ENCODE measurements at regions not wholly inside any gene's neighbourhood (a gene's known extent, or its start where the extent isn't known, plus 50 kb on each side); places are given as distances from the start of the nearest gene placed in this dataset.

DNA sequence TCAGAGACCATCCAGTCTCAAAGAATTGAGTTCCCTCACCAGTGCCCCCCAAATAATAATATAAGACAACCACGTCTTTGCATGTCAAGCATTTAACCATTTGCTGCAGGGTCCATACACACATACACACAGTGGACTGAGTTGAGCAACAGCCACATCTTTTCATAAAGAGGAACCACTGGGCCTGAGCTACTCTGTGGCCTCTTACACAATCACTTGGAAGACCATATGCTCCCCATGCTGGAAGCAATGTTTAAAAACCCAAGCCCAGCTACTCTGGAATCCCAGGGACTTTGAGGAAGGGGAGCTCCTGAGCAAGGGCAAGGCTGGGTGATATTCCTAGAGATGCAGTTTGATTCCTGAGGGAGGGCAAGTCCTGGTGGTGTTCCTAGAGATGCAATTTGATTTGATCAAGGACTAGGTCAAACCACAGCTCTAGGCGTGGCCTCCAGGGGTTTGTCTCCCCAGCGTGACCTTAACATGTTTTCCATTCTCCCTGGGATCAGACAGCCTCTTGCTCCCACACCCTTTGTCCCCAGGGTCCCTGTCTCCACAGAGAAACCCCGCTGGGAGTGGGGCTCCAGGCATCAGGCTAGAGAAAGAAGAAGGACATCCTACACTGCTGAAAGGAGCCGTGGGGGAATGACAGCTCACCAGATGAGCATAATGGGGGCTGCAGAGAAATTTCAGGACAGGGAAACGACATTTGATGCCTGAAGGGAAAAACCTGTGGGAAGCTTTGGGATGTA lies 376.2 kb upstream of the MGMT start:
- no peak for DNase-seq (ENCODE audit: low read depth in 1 of 2, low spot score in 1 of 2)

DNA sequence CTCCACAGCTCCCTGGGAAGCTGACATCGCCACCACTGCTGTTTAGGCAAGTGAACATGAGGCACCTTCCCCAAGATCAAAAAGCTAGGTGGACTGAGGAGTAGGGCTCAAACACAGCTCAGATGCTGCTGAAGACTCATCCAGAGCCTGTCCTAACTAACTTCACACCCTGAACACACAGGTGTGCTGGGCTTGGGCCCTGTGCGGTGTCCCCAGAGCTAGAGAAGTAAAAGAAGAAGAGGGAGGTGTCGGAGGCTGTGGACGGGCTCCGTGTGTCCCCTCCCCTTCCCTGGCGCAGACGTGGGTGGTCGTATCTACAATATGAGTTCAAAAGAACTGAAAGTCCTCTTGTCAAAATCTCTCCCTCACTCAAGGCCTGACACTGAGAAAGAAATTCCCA lies 373.4 kb upstream of the MGMT start:
- no peak for DNase-seq (ENCODE audit: low read depth in 1 of 2, low spot score in 1 of 2)

GRCh38 chr10:129094233-129094632 lies 372.8 kb upstream of the MGMT start:
- DNase-seq (ENCODE audit: low read depth in 1 of 2, low spot score in 1 of 2) = no peak

DNA sequence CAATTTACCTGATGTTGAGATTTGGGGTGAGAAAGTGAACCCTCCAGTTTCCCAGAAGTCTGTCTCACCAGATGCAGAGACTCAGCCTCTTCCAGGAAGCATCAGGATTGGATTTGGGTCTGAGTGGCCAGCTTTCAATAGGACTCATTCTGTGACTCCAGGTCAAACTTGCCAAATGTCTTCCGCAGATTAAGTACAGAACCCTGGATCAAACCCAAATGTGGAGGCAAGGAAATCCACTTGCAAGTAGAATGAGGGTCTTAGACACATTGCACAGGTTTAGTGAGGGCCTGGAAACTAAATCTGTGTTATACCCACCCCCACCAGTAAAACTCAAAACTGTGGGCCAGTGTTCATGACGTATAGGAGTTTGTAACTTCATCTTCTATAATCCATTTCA lies 372.2 kb upstream of the MGMT start:
- no peak for DNase-seq (ENCODE audit: low read depth in 1 of 2, low spot score in 1 of 2)

DNA sequence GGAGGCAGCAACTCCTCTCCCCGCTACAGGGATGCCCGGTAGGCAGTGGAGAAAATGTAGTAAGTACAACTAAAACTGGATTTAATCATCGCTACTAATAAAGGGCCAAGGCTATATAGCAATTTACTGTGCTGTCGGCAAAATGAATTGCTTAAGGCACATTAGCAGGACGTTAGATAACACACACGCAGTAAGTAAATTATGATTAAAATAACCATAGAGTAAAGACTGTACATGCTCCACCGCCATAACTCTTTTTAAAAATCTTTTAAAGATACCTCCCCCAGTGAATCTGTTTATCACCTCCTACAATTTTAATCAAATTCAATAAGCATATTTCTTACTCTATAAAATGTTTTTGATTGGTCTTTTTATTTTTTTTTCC lies 371.4 kb upstream of the MGMT start:
- DNase-seq (ENCODE audit: low read depth in 1 of 2, low spot score in 1 of 2) = no peak

- no peak for DNase-seq (ENCODE audit: low read depth in 1 of 2, low spot score in 1 of 2)
Observed at GRCh38 chr10:129096065-129096984, 370.7 kb upstream of the MGMT start.

- no peak for DNase-seq (ENCODE audit: low read depth in 1 of 2, low spot score in 1 of 2)
Observed at GRCh38 chr10:129097776-129098330, 369.2 kb upstream of the MGMT start.

- no peak for DNase-seq (ENCODE audit: low read depth in 1 of 2, low spot score in 1 of 2)
Observed at GRCh38 chr10:129098517-129098916, 368.5 kb upstream of the MGMT start.

DNA sequence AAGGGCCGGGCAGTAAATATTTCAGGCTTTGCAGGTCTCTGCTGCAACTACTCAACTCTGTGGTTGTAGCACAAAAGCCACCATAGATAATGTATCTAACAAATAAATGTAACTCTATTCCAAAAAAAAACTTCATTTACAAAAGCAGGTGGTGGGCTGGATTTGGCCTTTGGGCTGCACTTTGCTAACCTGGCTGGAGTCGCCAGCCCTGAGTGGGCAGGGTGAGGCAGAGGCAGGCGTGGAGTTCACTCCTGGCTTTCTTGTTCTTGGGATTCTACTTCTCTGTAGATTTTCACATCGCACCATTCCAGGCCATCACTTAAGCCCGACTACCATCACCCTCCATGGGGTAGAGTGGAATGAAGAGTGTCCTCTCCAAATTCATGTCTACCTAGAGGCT lies 367.6 kb upstream of the MGMT start:
- no peak for DNase-seq (ENCODE audit: low read depth in 1 of 2, low spot score in 1 of 2)

DNA sequence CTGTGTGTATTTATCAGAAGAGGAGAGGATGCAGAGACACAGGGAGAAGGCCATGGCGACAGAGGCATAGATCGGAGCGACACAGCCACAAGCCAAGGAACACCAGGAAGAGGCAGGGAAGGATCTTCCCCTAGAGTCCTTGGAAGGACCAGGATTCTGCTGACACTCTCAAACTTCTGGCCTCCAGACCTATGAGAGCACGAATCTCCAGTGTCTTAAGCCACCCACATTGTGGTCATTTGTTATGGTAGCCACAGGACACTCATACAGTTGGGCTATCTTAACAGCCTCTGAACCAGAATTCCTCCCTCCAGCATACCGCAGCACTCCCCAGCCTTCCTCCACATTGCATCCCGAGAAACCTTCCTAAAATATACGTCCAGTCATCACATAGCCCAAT lies 367.0 kb upstream of the MGMT start:
- DNase-seq (ENCODE audit: low read depth in 1 of 2, low spot score in 1 of 2) = no peak

DNA sequence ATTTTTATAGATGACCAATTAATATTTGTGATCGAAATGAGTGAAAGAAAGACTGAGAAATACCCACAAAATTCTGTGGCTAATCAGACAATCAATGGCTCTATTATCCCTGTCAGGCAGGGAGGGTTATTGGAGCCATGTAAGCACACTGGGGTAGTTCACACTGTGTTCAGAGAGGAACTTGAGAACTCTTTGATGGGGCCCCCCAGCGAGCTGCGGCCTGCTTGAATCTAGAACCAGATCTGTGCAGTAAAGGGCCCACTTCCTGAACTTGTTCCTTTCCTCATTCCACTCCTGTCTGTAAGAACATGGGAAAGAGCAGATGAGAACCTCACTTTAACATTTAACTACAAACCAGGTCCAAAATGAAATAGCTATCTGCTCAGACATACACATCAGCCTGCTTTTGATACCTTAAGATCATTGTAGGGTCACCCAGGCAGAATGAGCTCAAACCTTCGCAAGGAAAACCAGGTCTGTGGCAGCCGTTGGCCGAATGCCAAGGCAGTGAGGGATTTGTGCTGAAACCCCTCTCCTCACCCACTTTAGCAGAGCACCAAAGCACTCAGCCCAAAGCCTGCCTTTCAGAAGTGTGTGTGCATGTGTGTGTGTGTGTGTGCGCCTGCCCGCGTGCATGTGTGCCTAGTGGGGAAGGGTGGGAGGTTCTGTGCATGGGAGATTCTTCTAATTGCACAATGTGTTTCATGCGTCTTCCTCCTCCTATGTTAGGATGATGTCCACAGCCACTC lies 365.6 kb upstream of the MGMT start:
- no peak for DNase-seq (ENCODE audit: low read depth in 1 of 2, low spot score in 1 of 2)

DNA sequence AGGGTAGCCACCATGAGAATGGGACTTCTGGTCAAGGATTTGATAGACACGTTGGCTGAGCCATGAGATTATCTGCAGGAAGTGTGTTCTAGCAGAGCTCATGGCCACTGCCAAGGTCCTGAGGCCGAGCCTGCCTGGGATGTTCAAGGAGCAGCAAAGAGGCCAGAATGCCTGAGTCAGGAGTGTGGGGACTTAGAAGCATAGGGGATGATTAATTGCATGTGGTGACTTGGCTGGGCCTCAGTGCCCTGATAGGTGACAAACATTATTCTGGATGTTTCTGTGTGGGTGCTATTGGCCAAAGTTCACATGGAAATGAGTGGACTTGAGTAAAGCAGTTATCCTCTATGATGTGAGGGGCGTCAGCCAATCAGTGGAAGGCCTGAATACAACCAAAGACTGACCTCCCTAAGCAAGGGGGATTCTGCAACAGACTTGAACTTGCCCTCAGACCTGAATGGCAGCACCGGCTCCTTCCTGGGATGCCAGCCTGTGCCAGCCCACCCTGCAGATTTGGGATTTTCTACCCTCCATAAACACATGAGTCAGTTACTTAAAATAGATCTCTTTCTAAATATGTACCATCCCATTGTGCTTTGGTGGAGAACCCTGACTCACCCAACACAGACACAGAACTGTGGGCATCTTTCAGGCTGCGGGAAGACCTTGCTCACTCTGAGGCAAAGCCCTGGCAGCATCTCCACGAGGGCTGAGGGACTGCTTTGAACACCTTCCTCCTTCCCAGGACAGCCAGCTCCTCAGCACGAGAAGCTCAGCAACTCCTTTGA lies 363.9 kb upstream of the MGMT start:
- DNase-seq (ENCODE audit: low read depth in 1 of 2, low spot score in 1 of 2) = no peak

DNA sequence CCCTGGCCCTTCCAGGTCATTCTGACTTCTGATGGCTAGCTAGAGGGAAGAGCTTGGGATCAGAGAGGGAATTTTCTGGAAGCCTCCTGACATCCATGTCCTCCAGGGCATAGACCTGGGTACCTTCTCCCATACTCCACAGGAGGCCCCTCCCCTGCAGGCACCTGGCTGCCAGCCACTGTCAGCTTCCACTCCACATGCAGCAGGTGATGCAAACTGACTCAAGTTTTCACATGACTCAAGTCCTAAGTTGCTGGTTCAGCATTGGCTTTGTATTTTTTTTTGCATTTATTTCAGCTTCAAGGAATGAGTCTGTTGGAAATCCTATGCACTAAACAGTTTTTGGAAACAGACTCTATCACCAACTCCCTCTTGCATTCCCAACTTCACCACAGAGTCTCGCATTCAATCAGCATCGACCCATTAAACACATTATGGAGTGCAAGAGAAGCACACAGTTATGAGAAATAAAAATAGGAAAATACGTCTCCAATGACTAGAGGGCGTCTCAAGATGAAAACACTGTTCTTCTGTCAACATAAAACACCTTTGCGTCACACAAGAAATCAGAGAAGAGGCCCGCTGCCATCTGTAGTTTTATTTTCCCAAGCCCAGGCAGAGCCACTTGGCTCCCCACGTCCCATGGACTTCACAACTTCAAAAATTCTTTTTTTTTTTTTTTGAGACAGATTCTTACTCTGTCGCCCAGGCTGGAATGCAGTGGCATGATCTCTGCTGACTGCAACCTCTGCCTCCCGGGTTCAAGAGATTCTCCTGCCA lies 362.6 kb upstream of the MGMT start:
- no peak for DNase-seq (ENCODE audit: low read depth in 1 of 2, low spot score in 1 of 2)

DNA sequence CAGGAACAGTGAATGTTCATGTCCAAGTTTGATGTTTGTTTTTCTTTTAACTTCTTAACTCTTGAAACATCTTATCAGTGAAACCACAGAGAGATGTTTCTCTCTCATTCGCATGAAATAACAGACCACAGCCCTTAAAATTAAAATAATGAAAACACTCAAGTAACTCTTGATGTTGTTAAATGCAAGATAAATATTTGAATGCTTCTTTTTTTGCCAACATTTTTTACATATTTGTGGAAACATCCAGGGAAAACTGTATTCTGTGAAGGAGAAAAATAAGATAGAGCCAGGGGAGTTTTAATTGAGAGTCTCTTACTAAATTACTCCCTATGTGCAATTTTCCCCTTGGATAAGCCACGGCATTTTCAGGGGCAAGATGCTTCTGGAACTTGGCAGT lies 361.8 kb upstream of the MGMT start:
- no peak for DNase-seq (ENCODE audit: low read depth in 1 of 2, low spot score in 1 of 2)

- DNase-seq (ENCODE audit: low read depth in 1 of 2, low spot score in 1 of 2) = no peak
Observed at GRCh38 chr10:129106314-129106713, 360.7 kb upstream of the MGMT start.

DNA sequence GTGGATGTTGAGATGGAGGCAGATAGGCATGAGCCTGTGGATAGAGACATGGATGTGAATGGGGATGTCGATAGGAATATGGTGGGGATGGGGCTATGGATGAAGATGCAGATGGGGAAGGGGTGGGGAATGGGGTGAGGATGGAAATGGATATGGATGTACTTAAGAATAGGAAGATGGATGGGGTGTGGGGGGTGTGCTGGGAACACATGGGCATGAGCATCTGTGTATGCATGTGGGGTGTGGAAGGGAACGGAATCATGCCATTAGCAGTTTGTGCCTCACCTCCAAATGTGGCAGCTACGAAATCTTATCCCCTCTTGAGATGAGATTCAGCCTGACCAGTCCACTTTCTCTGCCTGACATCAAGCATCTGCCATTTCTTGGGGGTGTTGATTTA lies 359.5 kb upstream of the MGMT start:
- DNase-seq (ENCODE audit: low read depth in 1 of 2, low spot score in 1 of 2) = no peak

DNA sequence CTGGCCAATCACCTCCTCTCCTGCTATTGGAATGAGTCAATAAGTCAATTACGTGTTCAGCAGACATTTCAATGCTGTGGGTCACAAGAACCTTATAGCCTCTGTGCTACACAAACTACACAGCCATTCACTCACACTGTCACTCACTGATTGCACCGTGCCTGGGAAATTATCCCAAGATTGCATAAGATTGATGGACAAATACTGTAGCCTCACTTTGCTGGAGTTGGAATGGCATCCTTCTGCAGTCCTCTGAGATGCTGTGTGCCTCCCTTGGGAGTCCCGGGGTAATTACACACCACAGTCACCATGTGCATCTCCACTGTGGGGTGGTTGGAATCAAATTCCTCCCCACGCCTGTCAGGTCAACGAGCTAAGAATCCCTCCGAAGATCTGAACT lies 358.7 kb upstream of the MGMT start:
- no peak for DNase-seq (ENCODE audit: low read depth in 1 of 2, low spot score in 1 of 2)

GRCh38 chr10:129108994-129109393 lies 358.0 kb upstream of the MGMT start:
- DNase-seq (ENCODE audit: low read depth in 1 of 2, low spot score in 1 of 2) = no peak

DNA sequence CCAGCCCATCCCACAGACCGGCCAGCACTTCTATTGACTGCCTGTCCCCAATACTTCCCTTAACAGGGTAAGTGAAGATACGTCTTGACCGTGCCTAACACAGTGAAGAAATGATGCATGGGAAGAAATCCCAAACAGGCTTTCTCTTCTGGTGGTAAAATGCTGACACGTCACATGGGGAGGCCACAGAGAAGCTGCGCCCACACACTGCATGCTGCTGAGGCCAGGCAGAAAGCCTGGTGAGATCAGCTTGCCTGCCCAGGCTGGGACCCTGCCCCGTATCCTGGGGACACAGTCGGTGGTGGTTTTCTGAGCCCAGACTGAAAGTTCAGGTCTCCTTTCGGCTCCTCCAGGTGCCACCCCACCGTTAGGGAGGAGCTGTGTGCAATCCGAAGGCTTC lies 356.3 kb upstream of the MGMT start:
- DNase-seq (ENCODE audit: low read depth in 1 of 2, low spot score in 1 of 2) = no peak

- no peak for DNase-seq (ENCODE audit: low read depth in 1 of 2, low spot score in 1 of 2)
Observed at GRCh38 chr10:129111922-129112321, 355.1 kb upstream of the MGMT start.
